ENCODE measurements at regions not wholly inside any gene's neighbourhood (a gene's known extent, or its start where the extent isn't known, plus 50 kb on each side); places are given as distances from the start of the nearest gene placed in this dataset.

DNA sequence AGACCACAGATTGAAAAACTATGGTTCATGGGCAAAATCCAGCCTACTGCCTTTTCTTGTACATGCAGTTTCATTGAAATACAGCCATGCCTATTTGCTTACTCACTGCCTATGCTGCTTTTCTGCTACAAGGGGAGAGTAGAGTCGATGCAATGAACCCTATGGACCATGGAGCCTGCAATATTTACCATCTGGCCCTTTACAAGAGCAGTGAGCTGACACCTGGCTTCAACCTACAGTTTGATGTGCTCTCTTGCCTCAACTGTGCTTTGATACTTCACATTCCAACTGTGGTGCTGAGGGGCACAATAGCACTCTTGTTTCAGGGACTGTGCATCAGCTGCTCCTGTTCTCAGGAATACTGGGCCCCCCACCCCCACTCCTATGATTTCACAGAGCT is 239.5 kb upstream of the SORL1-AS1 start:
- TF ChIP-seq POLR2A (IDR thresholded peaks at IDR 0.05; ENCODE audit: low read depth, low read length) = no peak
- no peak for TF ChIP-seq TAF1 (IDR thresholded peaks at IDR 0.05; ENCODE audit: borderline replicate concordance, low read depth, low read length)
- TF ChIP-seq POLR2AphosphoS5 (IDR thresholded peaks at IDR 0.05; ENCODE audit: low read depth, low read length) = no peak
